Esophagus muscularis mucosa (tissue), 4 donors: ENCODE measurements at regions not wholly inside any gene's neighbourhood (a gene's known extent, or its start where the extent isn't known, plus 50 kb on each side); places are given as distances from the start of the nearest gene placed in this dataset.

Source experiments
- DNase-seq: peaks from one replicate; pipeline ENCODE4 v3.0.0-alpha.2; 2017; ENCODE audit errors: extremely low spot score
- H3K27ac ChIP-seq, 4 donors: fragments of 200-600 bp; sonication (generic); replicated peaks in 1 of 4; 1 replicate in 3 of 4; 2 replicates in 1 of 4; pipeline ENCODE4 v1.5.1; 2016 to 2019; ENCODE audit warnings: mild to moderate bottlenecking in 1 of 4
- H3K27me3 ChIP-seq, 4 donors: fragments of 200-600 bp; sonication (generic); one replicate each; pipeline versions ENCODE4 v1.5.1 to v1.6.0; 2016 to 2019
- H3K36me3 ChIP-seq, 4 donors: fragments of 200-600 bp; sonication (generic); one replicate each; pipeline ENCODE4 v1.5.1; 2016 to 2019
- H3K4me1 ChIP-seq, 4 donors: fragments of 200-600 bp; sonication (generic); one replicate each; pipeline ENCODE4 v1.5.1; 2016 to 2019
- H3K4me3 ChIP-seq, 4 donors: fragments of 200-600 bp; sonication (generic); 1 replicate in 2 of 4; 2 replicates in 2 of 4; pipeline ENCODE4 v1.5.1; 2016 to 2019; ENCODE audit warnings: mild to moderate bottlenecking in 4 of 4, moderate library complexity in 1 of 4
- H3K9me3 ChIP-seq, 4 donors: fragments of 200-600 bp; sonication (generic); 1 replicate in 3 of 4; 2 replicates in 1 of 4; pipeline ENCODE4 v1.5.1; 2016 to 2019
- CTCF ChIP-seq, 3 experiments: fragments of 200-600 bp in 2 of 3; fragments of 450-650 bp in 1 of 3; sonication (generic) in 2 of 3; IDR thresholded peaks; one replicate each; pipeline ENCODE4 v1.5.1; 2017 to 2019; ENCODE audit warnings: antibody characterized with exemption in 3 of 3, mild to moderate bottlenecking in 2 of 3, moderate library complexity in 1 of 3
- EP300 ChIP-seq: sonication (generic); formaldehyde crosslinking; IDR thresholded peaks from one replicate; pipeline ENCODE4 v1.6.1; 2017; ENCODE audit warnings: antibody characterized with exemption
- POLR2A ChIP-seq: fragments of 450-650 bp; IDR thresholded peaks from one replicate; pipeline ENCODE4 v1.6.1; 2017; ENCODE audit warnings: antibody characterized with exemption, moderate library complexity, mild to moderate bottlenecking, low read depth
- POLR2AphosphoS5 ChIP-seq, 2 donors: sonication (generic); formaldehyde crosslinking; IDR thresholded peaks; one replicate each; pipeline ENCODE4 v1.6.1; 2017; ENCODE audit warnings: antibody characterized with exemption in 2 of 2
- WGBS: methylation state at CpG from one replicate; pipeline ENCODE4 v1.1.5; 2018; 5-methylcytosine and 5-hydroxymethylcytosine counted together
- intact Hi-C: fragments of 100-400 bp; cut with DNase I; formaldehyde crosslinking; loops from one replicate; pipeline ENCODE4 v1.15.1; 2023

- no peak for TF ChIP-seq POLR2A
- no peaks in the 10 kb centered on the region for H3K36me3 ChIP-seq
- no peaks in the 10 kb centered on the region for H3K4me1 ChIP-seq
- 72% methylated on average over 5 of the region's 5 CpGs for WGBS
- no peak overlapping the region for H3K4me3 ChIP-seq
- H3K9me3 ChIP-seq, result no peaks in the 10 kb centered on the region
- intact Hi-C loops, result no loop called here
- no peaks in the 10 kb centered on the region for H3K27me3 ChIP-seq
- no peak for DNase-seq
- no peak overlapping the region for H3K27ac ChIP-seq
Measured at GRCh38 chr21:31500071-31500470, 156.0 kb upstream of the TIAM1 start.

GRCh38 chr21:31498985-31499384, 154.9 kb upstream of the TIAM1 start:
- TF ChIP-seq POLR2A (no peak), EP300 (no peak), CTCF (IDR thresholded peaks at IDR 0.05) (no peak), POLR2AphosphoS5 (IDR thresholded peaks at IDR 0.05) (no peak)
- Histone ChIP-seq H3K9me3 (no peaks in the 10 kb centered on the region), H3K4me3 (no peak overlapping the region), H3K27me3 (no peaks in the 10 kb centered on the region), H3K4me1 (no peaks in the 10 kb centered on the region), H3K36me3 (no peaks in the 10 kb centered on the region), H3K27ac (no peak overlapping the region)
- intact Hi-C loops, result no loop called here
- WGBS, result 44% methylated on average over 1 of the region's 1 CpG
- no peak for DNase-seq

- H3K36me3 ChIP-seq, result no peaks in the 10 kb centered on the region
- WGBS, result 56% methylated on average over 3 of the region's 3 CpGs
- TF ChIP-seq POLR2A, result no peak
- no peak for TF ChIP-seq EP300
- no peak for TF ChIP-seq CTCF (IDR thresholded peaks at IDR 0.05)
- TF ChIP-seq POLR2AphosphoS5 (IDR thresholded peaks at IDR 0.05), result no peak
- H3K4me1 ChIP-seq, result no peaks in the 10 kb centered on the region
- H3K27ac ChIP-seq, result no peak overlapping the region
- no peak for DNase-seq
- no peaks in the 10 kb centered on the region for H3K9me3 ChIP-seq
- H3K4me3 ChIP-seq, result no peak overlapping the region
- intact Hi-C loops, result no loop called here
- H3K27me3 ChIP-seq, result no peaks in the 10 kb centered on the region
Measured at GRCh38 chr21:31497914-31498313, 153.9 kb upstream of the TIAM1 start.

- Histone ChIP-seq H3K4me1 (no peaks in the 10 kb centered on the region), H3K27ac (no peak overlapping the region), H3K27me3 (no peaks in the 10 kb centered on the region), H3K36me3 (no peaks in the 10 kb centered on the region), H3K9me3 (no peaks in the 10 kb centered on the region), H3K4me3 (no peak overlapping the region)
- TF ChIP-seq POLR2AphosphoS5 (IDR thresholded peaks at IDR 0.05) (no peak), CTCF (IDR thresholded peaks at IDR 0.05) (no peak), EP300 (no peak), POLR2A (no peak)
- DNase-seq, result no peak
- WGBS, result 83% methylated on average over 7 of the region's 7 CpGs
- intact Hi-C loops, result no loop called here
Measured at GRCh38 chr21:31493350-31493880, 149.4 kb upstream of the TIAM1 start.

GRCh38 chr21:31491617-31492016, 147.6 kb upstream of the TIAM1 start:
- intact Hi-C loops, result no loop called here
- Histone ChIP-seq H3K4me1 (no peaks in the 10 kb centered on the region), H3K27ac (no peak overlapping the region), H3K4me3 (no peak overlapping the region), H3K36me3 (no peaks in the 10 kb centered on the region), H3K27me3 (no peaks in the 10 kb centered on the region), H3K9me3 (no peaks in the 10 kb centered on the region)
- TF ChIP-seq POLR2A, result no peak
- no peak for TF ChIP-seq POLR2AphosphoS5 (IDR thresholded peaks at IDR 0.05)
- no peak for TF ChIP-seq EP300
- TF ChIP-seq CTCF (IDR thresholded peaks at IDR 0.05), result no peak
- WGBS, result 50% methylated on average over 3 of the region's 3 CpGs
- no peak for DNase-seq
